PC-3 (cell line): ENCODE measurements at regions not wholly inside any gene's neighbourhood (a gene's known extent, or its start where the extent isn't known, plus 50 kb on each side); places are given as distances from the start of the nearest gene placed in this dataset.

Experiments used
- ATAC-seq: fragments of 200-7000 bp; cut with Tn5 transposase; 2 replicates; pipeline ENCODE4 v1.9.1; 2020; ENCODE audit warnings: mild to moderate bottlenecking, moderate library complexity
- BruUV-seq: library from RNA; stranded (reverse); fragments of 400-500 nt; replicated peaks from 2 replicates; lab custom pipeline; 2021; lab: Mats Ljungman, UMichigan
- CTCF ChIA-PET: fragments of 300-600 bp; sonication (Branson Sonifier 250); formaldehyde crosslinking; loops from one replicate; lab custom pipeline; 2022; ENCODE audit warnings: antibody characterized with exemption; lab: Charles Lee
- POLR2A ChIA-PET: fragments of 300-600 bp; sonication (Branson Sonifier 250); formaldehyde crosslinking; loops from one replicate; lab custom pipeline; 2022; ENCODE audit warnings: antibody characterized with exemption; ENCODE audit not compliant: unreplicated experiment; lab: Charles Lee
- DNase-seq: peaks from one replicate; pipeline ENCODE4 v3.0.0-alpha.2; 2015
- H2AFZ ChIP-seq: fragments of 300-600 bp; sonication (generic); 2 replicates; pipeline ENCODE4 v1.6.0; 2016; ENCODE audit warnings: antibody characterized with exemption, low read length
- H3F3A ChIP-seq: fragments of 300-600 bp; sonication (generic); one replicate; pipeline ENCODE4 v1.6.0; 2017; ENCODE audit warnings: antibody characterized with exemption, low read length, control low read depth, mild to moderate bottlenecking; ENCODE audit not compliant: unreplicated experiment
- H3K27ac ChIP-seq: fragments of 300-600 bp; sonication (generic); 2 replicates; pipeline ENCODE4 v1.5.1; 2016; ENCODE audit warnings: mild to moderate bottlenecking, low read length
- H3K27me3 ChIP-seq: fragments of 300-600 bp; sonication (generic); 2 replicates; pipeline ENCODE4 v1.6.1; 2016; ENCODE audit warnings: low read length, mixed read lengths
- H3K36me3 ChIP-seq: fragments of 300-600 bp; sonication (generic); 2 replicates; pipeline ENCODE4 v1.6.1; 2016; ENCODE audit warnings: low read depth, mixed run types, low read length, mixed read lengths
- H3K4me1 ChIP-seq: fragments of 300-600 bp; sonication (generic); 2 replicates; pipeline ENCODE4 v1.5.1; 2016; ENCODE audit warnings: low read length; ENCODE audit not compliant: insufficient read depth
- H3K4me2 ChIP-seq: fragments of 300-600 bp; sonication (generic); 2 replicates; pipeline ENCODE4 v1.6.0; 2016; ENCODE audit warnings: low read length
- H3K4me3 ChIP-seq: fragments of 300-600 bp; sonication (generic); 2 replicates; pipeline ENCODE4 v1.5.1; 2016; ENCODE audit warnings: mild to moderate bottlenecking, low read length, mixed read lengths
- H3K79me2 ChIP-seq: fragments of 300-600 bp; sonication (generic); 2 replicates; pipeline ENCODE4 v1.6.1; 2017; ENCODE audit warnings: low read length, mixed read lengths
- H3K9ac ChIP-seq: fragments of 300-600 bp; sonication (generic); 2 replicates; pipeline ENCODE4 v1.6.0; 2016; ENCODE audit warnings: mild to moderate bottlenecking, low read length
- H3K9me2 ChIP-seq: fragments of 300-600 bp; sonication (generic); replicated peaks from 2 replicates; pipeline ENCODE4 v1.6.1; 2016; ENCODE audit warnings: mixed run types, low read length, mixed read lengths
- H3K9me3 ChIP-seq: fragments of 300-600 bp; sonication (generic); 2 replicates; pipeline ENCODE4 v1.6.1; 2016; ENCODE audit warnings: low read length, mixed read lengths
- H4K20me1 ChIP-seq: fragments of 300-600 bp; sonication (generic); 2 replicates; pipeline ENCODE4 v1.6.1; 2016; ENCODE audit warnings: low read length, mixed read lengths
- EZH2 ChIP-seq: fragments of 300-600 bp; sonication (generic); IDR thresholded peaks from one replicate; pipeline ENCODE4 v1.6.1; 2017; ENCODE audit warnings: antibody characterized with exemption, mild to moderate bottlenecking, low read length; ENCODE audit not compliant: unreplicated experiment
- EZH2phosphoT487 ChIP-seq: fragments of 300-600 bp; sonication (generic); IDR thresholded peaks from 2 replicates; pipeline ENCODE4 v1.6.1; 2018; ENCODE audit warnings: mild to moderate bottlenecking, antibody characterized with exemption, low read length, borderline replicate concordance
- intact Hi-C: fragments of 100-400 bp; cut with micrococcal nuclease; formaldehyde crosslinking; loops from 2 replicates; pipeline ENCODE4 v1.9.0; 2023
- TF ChIP-seq, protein P1 (sequence below): fragments of 300-600 bp; sonication (generic); conservative IDR thresholded peaks from 2 replicates; pipeline ENCODE4 v1.5.1; 2017; ENCODE audit warnings: antibody characterized with exemption, low read depth, mild to moderate bottlenecking, low read length

DNA sequence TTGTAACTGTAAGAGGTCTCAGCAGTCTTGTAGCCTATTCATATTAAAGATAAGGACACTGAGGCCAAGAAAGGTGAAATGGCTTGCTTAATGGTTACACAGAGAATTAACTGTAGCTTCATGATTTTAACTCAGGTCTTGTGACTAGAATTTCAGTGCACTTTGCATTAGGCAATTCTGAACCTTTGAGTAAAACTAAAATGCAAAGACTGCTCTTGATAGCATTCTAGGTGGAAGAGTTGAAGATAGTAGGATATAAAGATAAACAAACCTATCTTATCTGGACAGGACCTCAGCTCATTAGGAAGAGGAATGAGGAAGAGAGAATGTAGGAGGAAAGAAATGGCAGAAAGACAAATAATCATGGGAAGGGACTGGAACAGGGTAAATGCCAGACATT lies 68.6 kb upstream of the RGL1 start:
- no peak overlapping the region for H3K4me3 ChIP-seq
- H3K4me2 ChIP-seq, result no peak overlapping the region
- H2AFZ ChIP-seq, result no peak overlapping the region
- no TSS peak for BruUV-seq
- H4K20me1 ChIP-seq, result no peaks in the 10 kb centered on the region
- ATAC-seq (no peak), DNase-seq (no peak)
- TF ChIP-seq, protein P1, sequence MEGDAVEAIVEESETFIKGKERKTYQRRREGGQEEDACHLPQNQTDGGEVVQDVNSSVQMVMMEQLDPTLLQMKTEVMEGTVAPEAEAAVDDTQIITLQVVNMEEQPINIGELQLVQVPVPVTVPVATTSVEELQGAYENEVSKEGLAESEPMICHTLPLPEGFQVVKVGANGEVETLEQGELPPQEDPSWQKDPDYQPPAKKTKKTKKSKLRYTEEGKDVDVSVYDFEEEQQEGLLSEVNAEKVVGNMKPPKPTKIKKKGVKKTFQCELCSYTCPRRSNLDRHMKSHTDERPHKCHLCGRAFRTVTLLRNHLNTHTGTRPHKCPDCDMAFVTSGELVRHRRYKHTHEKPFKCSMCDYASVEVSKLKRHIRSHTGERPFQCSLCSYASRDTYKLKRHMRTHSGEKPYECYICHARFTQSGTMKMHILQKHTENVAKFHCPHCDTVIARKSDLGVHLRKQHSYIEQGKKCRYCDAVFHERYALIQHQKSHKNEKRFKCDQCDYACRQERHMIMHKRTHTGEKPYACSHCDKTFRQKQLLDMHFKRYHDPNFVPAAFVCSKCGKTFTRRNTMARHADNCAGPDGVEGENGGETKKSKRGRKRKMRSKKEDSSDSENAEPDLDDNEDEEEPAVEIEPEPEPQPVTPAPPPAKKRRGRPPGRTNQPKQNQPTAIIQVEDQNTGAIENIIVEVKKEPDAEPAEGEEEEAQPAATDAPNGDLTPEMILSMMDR, result no peak
- no peak for TF ChIP-seq EZH2
- no peak for TF ChIP-seq EZH2phosphoT487
- ChIA-PET CTCF (no interaction called here), POLR2A (no interaction called here)
- H3K79me2 ChIP-seq, result no peaks in the 10 kb centered on the region
- no peaks in the 10 kb centered on the region for H3K27me3 ChIP-seq
- no peaks in the 10 kb centered on the region for H3F3A ChIP-seq
- H3K27ac ChIP-seq, result no peak overlapping the region
- no peaks in the 10 kb centered on the region for H3K36me3 ChIP-seq
- H3K4me1 ChIP-seq, result no peaks in the 10 kb centered on the region
- H3K9ac ChIP-seq, result no peak overlapping the region
- no peaks in the 10 kb centered on the region for H3K9me3 ChIP-seq
- no peaks in the 10 kb centered on the region for H3K9me2 ChIP-seq
- intact Hi-C loops, result no loop called here

DNA sequence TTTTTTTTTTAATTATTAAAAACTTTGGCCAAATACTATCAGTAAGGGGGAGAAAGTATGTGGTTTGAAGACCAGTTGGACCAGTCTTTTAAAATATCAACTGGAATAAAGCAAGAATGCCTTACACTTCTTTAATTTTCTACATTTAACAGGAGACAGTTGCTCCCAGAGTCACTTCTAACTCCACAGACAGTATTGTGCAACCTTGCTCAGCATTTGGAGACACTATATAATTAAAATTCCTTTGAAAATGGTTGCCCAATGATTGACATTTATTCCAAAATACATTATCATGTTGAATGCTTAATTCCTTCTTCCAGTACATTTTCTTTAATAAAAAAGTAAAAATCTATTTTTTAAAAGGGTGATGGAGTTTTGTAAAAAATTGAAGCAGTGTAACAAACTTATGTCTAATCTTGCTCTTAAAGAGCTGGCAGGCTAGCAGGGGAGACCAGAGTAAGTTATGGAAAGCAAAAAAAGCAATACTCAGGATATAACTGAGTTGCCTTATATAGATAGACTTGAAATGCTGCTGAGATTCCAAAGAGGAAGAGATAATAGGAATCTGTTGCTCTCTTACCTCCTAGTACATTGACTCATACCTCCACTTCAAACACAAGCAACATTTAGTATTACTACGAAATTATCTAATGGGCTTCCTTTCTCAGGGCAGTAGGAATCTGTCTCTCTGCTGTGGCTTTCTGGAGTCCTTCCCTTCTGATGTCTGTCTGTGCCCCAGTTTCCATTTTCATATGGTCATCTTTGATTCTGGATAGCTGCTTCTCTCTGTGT lies 69.7 kb upstream of the RGL1 start:
- no peak overlapping the region for H2AFZ ChIP-seq
- no peaks in the 10 kb centered on the region for H3K4me1 ChIP-seq
- H3K27ac ChIP-seq, result no peak overlapping the region
- no peaks in the 10 kb centered on the region for H3K36me3 ChIP-seq
- no peaks in the 10 kb centered on the region for H3K9me2 ChIP-seq
- no peak overlapping the region for H3K4me3 ChIP-seq
- no peaks in the 10 kb centered on the region for H4K20me1 ChIP-seq
- intact Hi-C loops, result no loop called here
- H3K79me2 ChIP-seq, result no peaks in the 10 kb centered on the region
- H3F3A ChIP-seq, result no peaks in the 10 kb centered on the region
- no peak overlapping the region for H3K9ac ChIP-seq
- no peaks in the 10 kb centered on the region for H3K9me3 ChIP-seq
- ChIA-PET POLR2A (no interaction called here), CTCF (no interaction called here)
- DNase-seq, result peak; percentile 4
- no peak overlapping the region for H3K4me2 ChIP-seq
- BruUV-seq, result no TSS peak
- no peak for TF ChIP-seq EZH2
- TF ChIP-seq, protein P1, result no peak
- no peak for TF ChIP-seq EZH2phosphoT487
- no peaks in the 10 kb centered on the region for H3K27me3 ChIP-seq
- ATAC-seq, result no peak

DNA sequence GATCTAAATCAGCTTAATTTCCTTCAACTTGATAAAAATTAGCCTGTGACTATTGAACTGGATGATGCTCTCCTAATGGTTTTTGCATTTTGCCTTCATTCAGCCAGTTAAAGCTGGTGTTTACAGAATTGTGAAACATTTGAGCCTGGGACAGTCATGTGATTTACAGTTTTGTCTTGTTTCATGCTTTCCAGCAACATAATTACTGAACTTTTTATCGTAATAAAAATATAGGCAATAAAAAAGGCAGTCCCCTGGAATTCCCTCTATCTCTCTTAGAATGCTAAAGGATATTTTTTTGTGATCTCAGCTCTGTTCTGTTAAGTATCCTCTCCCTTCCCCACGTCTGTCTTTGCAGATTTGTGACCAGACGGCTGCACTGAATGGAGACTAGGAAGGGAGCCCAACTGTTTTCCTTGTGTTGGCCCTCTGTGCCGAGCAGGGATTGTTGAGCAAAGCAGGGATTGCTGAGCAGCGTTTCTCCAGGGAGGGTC lies 70.3 kb upstream of the RGL1 start:
- ATAC-seq (no peak), DNase-seq (no peak)
- CTCF ChIA-PET, result interaction anchor here (0.8 kb wide), 1 partner anchor 182 kb away, joined by 3 read pairs; no protein-coding TSS in a partner anchor
- no peaks in the 10 kb centered on the region for H3K79me2 ChIP-seq
- no peak overlapping the region for H2AFZ ChIP-seq
- no peaks in the 10 kb centered on the region for H3K36me3 ChIP-seq
- H3K9me3 ChIP-seq, result no peaks in the 10 kb centered on the region
- H3K4me2 ChIP-seq, result no peak overlapping the region
- H3K9ac ChIP-seq, result no peak overlapping the region
- H3K4me1 ChIP-seq, result no peaks in the 10 kb centered on the region
- intact Hi-C loops, result no loop called here
- no peaks in the 10 kb centered on the region for H4K20me1 ChIP-seq
- BruUV-seq, result no TSS peak
- H3K9me2 ChIP-seq, result no peaks in the 10 kb centered on the region
- TF ChIP-seq EZH2phosphoT487 (no peak), EZH2 (no peak)
- TF ChIP-seq, protein P1, result no peak
- H3K27me3 ChIP-seq, result no peaks in the 10 kb centered on the region
- H3K4me3 ChIP-seq, result no peak overlapping the region
- POLR2A ChIA-PET, result no interaction called here
- no peak overlapping the region for H3K27ac ChIP-seq
- H3F3A ChIP-seq, result no peaks in the 10 kb centered on the region
